Nephron progenitor cell (in vitro differentiated cells): ENCODE measurements at regions not wholly inside any gene's neighbourhood (a gene's known extent, or its start where the extent isn't known, plus 50 kb on each side); places are given as distances from the start of the nearest gene placed in this dataset.

Experiments
- DNase-seq: peaks from one replicate; pipeline ENCODE4 v3.0.0; 2021
- H3K27ac Mint-ChIP-seq: 2 replicates; pipeline ENCODE4 v1.8.0; 2021; ENCODE audit warnings: mild to moderate bottlenecking, moderate library complexity, mixed read lengths
- H3K27me3 Mint-ChIP-seq: 2 replicates; pipeline ENCODE4 v1.8.0; 2021; ENCODE audit warnings: mild to moderate bottlenecking, low read depth, mixed read lengths; ENCODE audit not compliant: poor library complexity
- H3K36me3 Mint-ChIP-seq: 2 replicates; pipeline ENCODE4 v1.8.0; 2021; ENCODE audit warnings: low read depth, mixed read lengths
- H3K4me1 Mint-ChIP-seq: 2 replicates; pipeline ENCODE4 v1.8.0; 2021; ENCODE audit warnings: mixed read lengths
- H3K4me3 Mint-ChIP-seq: 2 replicates; pipeline ENCODE4 v1.8.0; 2021; ENCODE audit warnings: mild to moderate bottlenecking, moderate library complexity, mixed read lengths
- H3K9me3 Mint-ChIP-seq: 2 replicates; pipeline ENCODE4 v1.8.0; 2021; ENCODE audit warnings: mild to moderate bottlenecking, moderate library complexity, mixed read lengths
- TF ChIP-seq, protein P1 (sequence below): fragments of 200-600 bp; sonication (generic); IDR thresholded peaks from 2 replicates; pipeline ENCODE4 v1.5.0; 2021; ENCODE audit warnings: antibody characterized with exemption

DNA sequence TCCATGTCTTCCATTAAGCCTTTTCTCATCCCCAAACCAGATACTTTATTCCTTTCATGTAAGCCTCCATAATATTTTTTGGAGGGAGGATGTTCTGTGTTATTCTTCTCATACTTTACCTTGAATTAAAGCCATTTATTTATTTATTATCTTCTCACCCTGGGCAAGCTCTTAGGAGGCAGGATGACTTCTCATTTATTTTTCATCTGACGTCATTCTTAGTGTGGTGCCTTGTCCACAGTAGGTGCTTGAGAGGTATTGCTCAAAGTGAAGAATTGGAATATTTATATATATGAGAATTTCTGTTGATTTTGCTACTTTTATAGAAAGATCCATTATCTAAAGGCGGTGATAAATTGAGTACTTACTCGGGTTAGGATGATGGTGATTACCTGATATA, 458.3 kb upstream of the ACTBL2 start:
- no peaks in the 10 kb centered on the region for H3K36me3 Mint-ChIP-seq
- H3K4me3 Mint-ChIP-seq: no peak overlapping the region
- DNase-seq: no peak
- no peaks in the 10 kb centered on the region for H3K4me1 Mint-ChIP-seq
- TF ChIP-seq, protein P1, sequence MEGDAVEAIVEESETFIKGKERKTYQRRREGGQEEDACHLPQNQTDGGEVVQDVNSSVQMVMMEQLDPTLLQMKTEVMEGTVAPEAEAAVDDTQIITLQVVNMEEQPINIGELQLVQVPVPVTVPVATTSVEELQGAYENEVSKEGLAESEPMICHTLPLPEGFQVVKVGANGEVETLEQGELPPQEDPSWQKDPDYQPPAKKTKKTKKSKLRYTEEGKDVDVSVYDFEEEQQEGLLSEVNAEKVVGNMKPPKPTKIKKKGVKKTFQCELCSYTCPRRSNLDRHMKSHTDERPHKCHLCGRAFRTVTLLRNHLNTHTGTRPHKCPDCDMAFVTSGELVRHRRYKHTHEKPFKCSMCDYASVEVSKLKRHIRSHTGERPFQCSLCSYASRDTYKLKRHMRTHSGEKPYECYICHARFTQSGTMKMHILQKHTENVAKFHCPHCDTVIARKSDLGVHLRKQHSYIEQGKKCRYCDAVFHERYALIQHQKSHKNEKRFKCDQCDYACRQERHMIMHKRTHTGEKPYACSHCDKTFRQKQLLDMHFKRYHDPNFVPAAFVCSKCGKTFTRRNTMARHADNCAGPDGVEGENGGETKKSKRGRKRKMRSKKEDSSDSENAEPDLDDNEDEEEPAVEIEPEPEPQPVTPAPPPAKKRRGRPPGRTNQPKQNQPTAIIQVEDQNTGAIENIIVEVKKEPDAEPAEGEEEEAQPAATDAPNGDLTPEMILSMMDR: no peak
- no peaks in the 10 kb centered on the region for H3K27me3 Mint-ChIP-seq
- H3K27ac Mint-ChIP-seq: no peak overlapping the region
- H3K9me3 Mint-ChIP-seq: peaks cover 10% of the 10 kb centered on the region

DNA sequence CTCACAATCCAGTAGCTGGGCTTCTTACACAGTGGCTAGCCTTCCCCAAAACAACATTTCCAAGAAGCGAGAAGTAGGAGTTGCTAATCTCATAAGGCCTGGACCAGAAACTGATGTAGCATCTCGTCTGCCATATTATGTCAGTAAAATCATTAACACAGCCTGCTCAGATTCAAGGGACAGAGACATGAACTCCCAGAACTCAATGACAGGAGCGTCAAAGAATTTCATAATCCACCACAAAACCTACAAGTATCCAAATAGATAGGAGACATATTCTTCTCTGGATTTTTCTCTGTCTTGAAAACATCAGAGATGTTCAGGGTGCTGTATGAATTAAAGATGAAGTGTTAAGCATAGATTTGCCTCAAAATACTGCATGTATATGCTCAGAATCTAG, 457.6 kb upstream of the ACTBL2 start:
- Mint-ChIP-seq H3K27me3 (no peaks in the 10 kb centered on the region), H3K27ac (no peak overlapping the region), H3K4me3 (no peak overlapping the region), H3K36me3 (no peaks in the 10 kb centered on the region), H3K4me1 (no peaks in the 10 kb centered on the region), H3K9me3 (peaks cover 8% of the 10 kb centered on the region)
- TF ChIP-seq, protein P1: no peak
- no peak for DNase-seq

DNA sequence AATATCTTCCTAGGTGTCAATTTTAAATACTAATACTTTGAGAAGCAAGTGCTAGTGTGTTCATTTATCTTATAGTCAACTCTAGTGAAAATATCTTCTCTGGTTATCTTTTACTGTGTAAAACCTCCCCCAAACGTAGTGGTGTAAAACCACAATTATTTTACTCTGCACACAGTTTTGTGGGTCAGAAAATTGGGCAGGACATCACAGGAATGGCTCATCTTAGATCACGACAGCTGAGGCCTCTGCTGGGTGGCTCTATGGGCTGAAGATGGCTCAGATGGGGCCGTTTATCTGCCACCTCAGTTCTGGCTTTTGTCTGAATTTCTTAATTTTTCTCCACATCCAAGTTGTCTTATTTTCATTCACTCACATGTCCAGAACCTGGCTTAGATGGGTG, 457.2 kb upstream of the ACTBL2 start:
- DNase-seq: no peak
- H3K4me1 Mint-ChIP-seq: no peaks in the 10 kb centered on the region
- peaks cover 7% of the 10 kb centered on the region for H3K9me3 Mint-ChIP-seq
- no peak overlapping the region for H3K27ac Mint-ChIP-seq
- H3K4me3 Mint-ChIP-seq: no peak overlapping the region
- H3K36me3 Mint-ChIP-seq: no peaks in the 10 kb centered on the region
- H3K27me3 Mint-ChIP-seq: no peaks in the 10 kb centered on the region
- TF ChIP-seq, protein P1: no peak

DNA sequence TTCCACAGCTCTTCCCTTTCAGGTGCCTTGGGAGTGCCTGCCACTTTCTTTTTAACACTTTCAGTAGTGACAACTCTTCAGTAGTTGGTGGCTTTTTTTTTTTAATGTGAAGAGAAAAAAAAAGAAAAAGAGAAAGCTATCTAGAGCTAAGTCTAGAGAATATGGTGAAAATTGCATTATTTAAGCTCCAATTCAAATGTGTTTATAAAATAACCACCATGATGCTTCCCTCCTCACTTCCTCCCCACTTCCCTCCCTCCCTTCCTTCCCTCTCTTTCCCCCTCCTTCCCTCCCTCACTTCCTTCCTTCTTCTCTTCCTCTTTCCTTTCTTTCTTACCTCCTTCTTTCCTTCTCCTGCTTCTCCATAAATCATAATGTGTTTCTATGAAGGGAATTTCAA, 456.7 kb upstream of the ACTBL2 start:
- no peaks in the 10 kb centered on the region for H3K4me1 Mint-ChIP-seq
- H3K9me3 Mint-ChIP-seq: peaks cover 3% of the 10 kb centered on the region
- no peaks in the 10 kb centered on the region for H3K27me3 Mint-ChIP-seq
- no peak for DNase-seq
- TF ChIP-seq, protein P1: no peak
- H3K36me3 Mint-ChIP-seq: no peaks in the 10 kb centered on the region
- H3K4me3 Mint-ChIP-seq: no peak overlapping the region
- H3K27ac Mint-ChIP-seq: no peak overlapping the region

DNA sequence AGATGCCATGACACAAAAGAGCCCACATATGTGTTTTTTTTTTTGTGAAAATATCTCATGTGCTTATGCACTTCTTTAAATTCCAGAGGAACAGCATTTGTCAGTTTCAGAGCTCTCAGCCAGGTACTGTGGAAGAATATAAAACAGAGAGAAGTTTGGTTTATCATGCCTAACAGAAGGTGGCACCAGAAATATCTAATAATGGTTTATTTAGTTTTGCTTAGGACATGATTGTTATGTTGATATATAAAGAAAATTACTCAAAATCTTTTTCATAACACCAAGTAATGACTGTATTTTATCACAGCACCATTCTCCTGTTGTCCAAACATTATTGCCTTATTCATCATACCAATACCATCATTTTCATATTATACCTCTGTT, 455.6 kb upstream of the ACTBL2 start:
- Mint-ChIP-seq H3K4me1 (no peaks in the 10 kb centered on the region), H3K4me3 (no peak overlapping the region), H3K27ac (no peak overlapping the region), H3K36me3 (no peaks in the 10 kb centered on the region), H3K27me3 (no peaks in the 10 kb centered on the region), H3K9me3 (peaks cover 3% of the 10 kb centered on the region)
- TF ChIP-seq, protein P1: no peak
- no peak for DNase-seq

DNA sequence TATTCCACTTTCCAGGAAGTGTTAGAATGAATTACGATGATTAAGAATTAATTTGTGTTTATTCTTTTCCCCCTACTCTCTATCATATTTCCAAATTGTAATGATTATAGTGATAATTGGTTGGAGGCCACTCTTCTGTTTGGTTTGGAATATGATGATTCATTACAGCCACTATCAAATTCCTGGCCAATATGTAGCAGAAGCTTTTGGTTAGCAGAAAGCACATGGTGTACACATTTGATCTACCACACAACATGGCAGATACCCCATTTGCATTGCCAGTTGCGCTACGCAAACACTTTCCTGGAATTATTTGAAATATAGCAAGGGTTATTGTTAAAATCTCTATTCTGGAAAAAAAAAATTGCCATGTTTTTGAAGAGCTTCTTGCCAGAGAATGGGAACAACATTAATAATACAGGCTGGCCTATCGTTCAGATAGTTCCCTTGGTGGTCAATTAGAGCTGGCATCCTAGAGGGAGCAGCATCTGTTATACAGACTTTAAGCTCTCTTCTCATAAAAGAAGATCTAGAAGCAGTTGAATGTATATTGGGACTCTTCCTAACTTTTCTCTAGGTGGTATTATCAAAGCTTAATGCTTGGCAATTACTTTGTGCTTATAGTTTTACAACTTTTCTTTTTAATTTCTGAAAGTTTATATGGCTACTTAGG, 455.0 kb upstream of the ACTBL2 start:
- H3K36me3 Mint-ChIP-seq: no peaks in the 10 kb centered on the region
- no peak overlapping the region for H3K27ac Mint-ChIP-seq
- TF ChIP-seq, protein P1: no peak
- H3K4me3 Mint-ChIP-seq: no peak overlapping the region
- H3K4me1 Mint-ChIP-seq: no peaks in the 10 kb centered on the region
- H3K9me3 Mint-ChIP-seq: peaks cover 3% of the 10 kb centered on the region
- DNase-seq: no peak
- H3K27me3 Mint-ChIP-seq: no peaks in the 10 kb centered on the region
